B cell (primary cell): ENCODE measurements at regions not wholly inside any gene's neighbourhood (a gene's known extent, or its start where the extent isn't known, plus 50 kb on each side); places are given as distances from the start of the nearest gene placed in this dataset.

Experiments used
- ATAC-seq: fragments of 200-7000 bp; cut with Tn5 transposase; one replicate; pipeline ENCODE4 v1.10.0; 2021; ENCODE audit warnings: low read depth, mild to moderate bottlenecking, moderate number of reproducible peaks, moderate library complexity
- CTCF ChIA-PET: fragments of 350-600 bp; sonication (Branson Sonifier 250); formaldehyde crosslinking; loops from one replicate; lab custom pipeline; 2021; ENCODE audit warnings: antibody characterized with exemption, inconsistent platforms; lab: Charles Lee
- POLR2A ChIA-PET: fragments of 350-600 bp; sonication (Branson Sonifier 250); formaldehyde crosslinking; loops from one replicate; lab custom pipeline; 2021; ENCODE audit warnings: antibody characterized with exemption; lab: Charles Lee
- DNase-seq: peaks from one replicate; pipeline ENCODE4 v3.0.0; 2013
- H2AFZ ChIP-seq: 2 replicates; pipeline ENCODE4 v1.6.1; 2012; ENCODE audit warnings: mild to moderate bottlenecking, low read depth, low read length; ENCODE audit not compliant: insufficient read depth, poor library complexity, severe bottlenecking
- H3K27ac ChIP-seq, 2 donors: 1 replicate in 1 of 2; 2 replicates in 1 of 2; pipeline ENCODE4 v1.5.1; 2012 to 2013; ENCODE audit warnings: low read length in 2 of 2, mild to moderate bottlenecking in 2 of 2, moderate library complexity in 1 of 2
- H3K27me3 ChIP-seq, 4 experiments: fragments of 200-600 bp in 1 of 4; sonication (generic) in 1 of 4; replicated peaks in 1 of 4; 1 replicate in 2 of 4; 2 replicates in 2 of 4; pipeline versions ENCODE4 v1.6.1 to v1.7.0; 2013 to 2016; ENCODE audit warnings: low read length in 3 of 4, mild to moderate bottlenecking in 2 of 4, mixed read lengths in 1 of 4, moderate library complexity in 1 of 4; ENCODE audit not compliant: insufficient read depth in 4 of 4, control insufficient read depth in 3 of 4; ENCODE audit errors: control extremely low read depth in 1 of 4
- H3K36me3 ChIP-seq, 2 experiments: replicated peaks in 1 of 2; 1 replicate in 1 of 2; 2 replicates in 1 of 2; pipeline versions ENCODE4 v1.6.1 to v1.7.1; 2013; ENCODE audit warnings: low read length in 1 of 2; ENCODE audit not compliant: insufficient read depth in 2 of 2, control insufficient read depth in 1 of 2; ENCODE audit errors: control extremely low read depth in 1 of 2, extremely low read depth in 1 of 2
- H3K4me1 ChIP-seq, 2 donors: fragments of 200-600 bp in 1 of 2; sonication (generic) in 1 of 2; 1 replicate in 1 of 2; 2 replicates in 1 of 2; pipeline versions ENCODE4 v1.5.1 to v1.6.1; 2013 to 2017; ENCODE audit warnings: low read length in 2 of 2; ENCODE audit not compliant: control insufficient read depth in 2 of 2, insufficient read depth in 2 of 2
- H3K4me2 ChIP-seq: replicated peaks from 2 replicates; pipeline ENCODE3; 2012; ENCODE audit warnings: mild to moderate bottlenecking, low read depth, low read length; ENCODE audit not compliant: poor library complexity, severe bottlenecking
- H3K4me3 ChIP-seq, 5 experiments: fragments of 200-600 bp in 1 of 5; sonication (generic) in 1 of 5; 1 replicate in 3 of 5; 2 replicates in 2 of 5; pipeline versions ENCODE4 v1.5.1 to v1.7.0; 2011 to 2016; ENCODE audit warnings: low read length in 4 of 5, mild to moderate bottlenecking in 4 of 5, low read depth in 2 of 5, control low read depth in 1 of 5, moderate library complexity in 1 of 5; ENCODE audit not compliant: insufficient read depth in 1 of 5; ENCODE audit errors: control extremely low read depth in 1 of 5, extremely low read depth in 1 of 5
- H3K79me2 ChIP-seq: fragments of 200-600 bp; sonication (generic); one replicate; pipeline ENCODE4 v1.6.0; 2016; ENCODE audit warnings: low read length; ENCODE audit not compliant: control insufficient read depth, insufficient read depth
- H3K9ac ChIP-seq: fragments of 200-600 bp; sonication (generic); 2 replicates; pipeline ENCODE4 v1.6.1; 2017; ENCODE audit warnings: mild to moderate bottlenecking, low read length, moderate library complexity
- H3K9me3 ChIP-seq, 3 donors: one replicate each; pipeline versions ENCODE4 v1.6.1 to v1.7.1; 2013; ENCODE audit warnings: low read length in 2 of 3; ENCODE audit not compliant: control insufficient read depth in 2 of 3, insufficient read depth in 1 of 3; ENCODE audit errors: control extremely low read depth in 1 of 3
- H4K20me1 ChIP-seq: 2 replicates; pipeline ENCODE4 v1.6.0; 2012; ENCODE audit warnings: mild to moderate bottlenecking, low read length; ENCODE audit not compliant: insufficient read depth, control insufficient read depth, poor library complexity, severe bottlenecking
- H3K27ac Mint-ChIP-seq: one replicate; pipeline ENCODE4 v1.8.0; 2021; ENCODE audit warnings: mixed read lengths
- H3K27me3 Mint-ChIP-seq: one replicate; pipeline ENCODE4 v1.8.0; 2021; ENCODE audit warnings: mixed read lengths
- H3K4me1 Mint-ChIP-seq: one replicate; pipeline ENCODE4 v1.8.0; 2021; ENCODE audit warnings: mixed read lengths
- H3K4me3 Mint-ChIP-seq: one replicate; pipeline ENCODE4 v1.8.0; 2021; ENCODE audit warnings: mixed read lengths
- H3K9me3 Mint-ChIP-seq: one replicate; pipeline ENCODE4 v1.8.0; 2022; ENCODE audit warnings: mixed read lengths; ENCODE audit not compliant: insufficient read depth
- EZH2 ChIP-seq: IDR thresholded peaks from 2 replicates; pipeline ENCODE4 v1.6.1; 2012; ENCODE audit warnings: borderline replicate concordance, low read depth, mild to moderate bottlenecking, moderate library complexity, low read length; ENCODE audit not compliant: insufficient read depth, poor library complexity, severe bottlenecking
- WGBS: methylation state at CpG from one replicate; pipeline ENCODE4 v1.1.5; 2013; ENCODE audit warnings: missing lambda C conversion rate; ENCODE audit not compliant: insufficient coverage; 5-methylcytosine and 5-hydroxymethylcytosine counted together
- intact Hi-C: fragments of 100-400 bp; cut with micrococcal nuclease; formaldehyde crosslinking; loops from one replicate; pipeline ENCODE4 v1.10.0; 2022
- TF ChIP-seq, protein P1 (sequence below): fragments of 200-600 bp; IDR thresholded peaks from one replicate; pipeline ENCODE4 v1.8.0; 2022; ENCODE audit warnings: antibody characterized with exemption, mild to moderate bottlenecking

DNA sequence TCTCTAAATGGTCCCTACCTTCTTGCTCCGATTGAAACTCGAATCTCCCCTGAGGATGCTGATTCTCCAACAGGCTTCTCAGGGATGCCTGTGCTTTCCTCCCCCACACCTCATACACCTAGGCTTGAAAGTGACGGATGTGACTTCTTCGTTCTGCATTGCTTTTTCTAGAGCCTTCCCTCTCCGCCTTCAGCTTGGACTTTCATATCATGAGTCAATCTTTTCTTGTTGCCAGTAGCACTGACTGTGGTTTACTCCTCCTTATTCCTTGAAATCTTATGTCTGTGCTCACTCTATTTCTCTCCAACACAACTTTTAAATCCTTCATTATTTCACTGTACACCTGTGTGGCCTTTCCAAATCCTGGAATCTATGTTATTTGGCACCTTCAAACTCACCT, 451.4 kb downstream of the TMX3 start:
- no peaks in the 10 kb centered on the region for H3K4me1 Mint-ChIP-seq

DNA sequence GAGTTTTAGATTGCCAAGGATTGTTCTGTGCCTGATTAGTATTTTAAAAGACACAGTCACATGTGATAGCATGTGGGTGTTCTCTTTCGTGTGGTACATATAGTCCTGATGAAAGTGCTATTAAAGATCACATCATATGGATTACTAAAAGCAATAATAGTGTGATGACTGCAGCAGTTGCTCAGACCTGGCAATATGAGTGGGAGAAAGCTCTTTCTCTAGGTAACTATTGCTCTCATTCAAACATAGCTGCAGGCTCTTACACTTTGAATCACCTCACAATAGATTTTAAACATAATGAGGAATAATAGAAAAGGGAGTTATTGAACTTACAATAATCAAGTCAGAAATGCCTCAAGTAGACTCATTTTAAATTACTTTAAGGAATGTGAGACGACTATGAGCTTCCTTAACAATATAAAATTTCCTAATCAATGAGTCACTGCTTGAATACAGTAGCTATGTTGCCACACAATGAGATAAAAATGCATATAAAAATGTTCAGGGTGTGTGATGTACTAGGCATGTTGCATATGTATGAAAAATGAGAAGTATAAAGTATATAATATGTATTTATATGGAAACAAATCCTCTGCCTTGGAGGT, 452.1 kb downstream of the TMX3 start:
- H3K9me3 Mint-ChIP-seq, result no peaks in the 10 kb centered on the region
- CTCF ChIA-PET, result no interaction called here

More for the DNA sequence above, 451.4 kb downstream of the TMX3 start:
- Histone ChIP-seq H3K4me2 (no peak overlapping the region), H3K4me3 (no peak overlapping the region), H3K27me3 (no peaks in the 10 kb centered on the region), H3K9me3 (no peaks in the 10 kb centered on the region), H3K4me1 (no peaks in the 10 kb centered on the region), H4K20me1 (no peaks in the 10 kb centered on the region), H2AFZ (no peak overlapping the region), H3K36me3 (no peaks in the 10 kb centered on the region), H3K27ac (no peak overlapping the region), H3K79me2 (no peaks in the 10 kb centered on the region), H3K9ac (no peak overlapping the region)
- intact Hi-C loops, result no loop called here
- Mint-ChIP-seq H3K27me3 (no peaks in the 10 kb centered on the region), H3K4me3 (no peak overlapping the region), H3K27ac (no peak overlapping the region), H3K9me3 (no peaks in the 10 kb centered on the region)
- ChIA-PET POLR2A (no interaction called here), CTCF (no interaction called here)
- no peak for DNase-seq
- no peak for TF ChIP-seq EZH2
- TF ChIP-seq, protein P1, sequence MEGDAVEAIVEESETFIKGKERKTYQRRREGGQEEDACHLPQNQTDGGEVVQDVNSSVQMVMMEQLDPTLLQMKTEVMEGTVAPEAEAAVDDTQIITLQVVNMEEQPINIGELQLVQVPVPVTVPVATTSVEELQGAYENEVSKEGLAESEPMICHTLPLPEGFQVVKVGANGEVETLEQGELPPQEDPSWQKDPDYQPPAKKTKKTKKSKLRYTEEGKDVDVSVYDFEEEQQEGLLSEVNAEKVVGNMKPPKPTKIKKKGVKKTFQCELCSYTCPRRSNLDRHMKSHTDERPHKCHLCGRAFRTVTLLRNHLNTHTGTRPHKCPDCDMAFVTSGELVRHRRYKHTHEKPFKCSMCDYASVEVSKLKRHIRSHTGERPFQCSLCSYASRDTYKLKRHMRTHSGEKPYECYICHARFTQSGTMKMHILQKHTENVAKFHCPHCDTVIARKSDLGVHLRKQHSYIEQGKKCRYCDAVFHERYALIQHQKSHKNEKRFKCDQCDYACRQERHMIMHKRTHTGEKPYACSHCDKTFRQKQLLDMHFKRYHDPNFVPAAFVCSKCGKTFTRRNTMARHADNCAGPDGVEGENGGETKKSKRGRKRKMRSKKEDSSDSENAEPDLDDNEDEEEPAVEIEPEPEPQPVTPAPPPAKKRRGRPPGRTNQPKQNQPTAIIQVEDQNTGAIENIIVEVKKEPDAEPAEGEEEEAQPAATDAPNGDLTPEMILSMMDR, result no peak
- 92% methylated on average over 3 of the region's 5 CpGs for WGBS
- ATAC-seq, result no peak

More for the DNA sequence above, 452.1 kb downstream of the TMX3 start:
- no peak overlapping the region for H3K9ac ChIP-seq
- H2AFZ ChIP-seq, result no peak overlapping the region
- DNase-seq (no peak), ATAC-seq (no peak)
- no peaks in the 10 kb centered on the region for H3K36me3 ChIP-seq
- WGBS, result no CpG with 5 or more reads among the region's 2 CpGs
- Mint-ChIP-seq H3K4me1 (no peaks in the 10 kb centered on the region), H3K4me3 (no peak overlapping the region), H3K27me3 (no peaks in the 10 kb centered on the region), H3K27ac (no peak overlapping the region)
- H3K9me3 ChIP-seq, result no peaks in the 10 kb centered on the region
- H3K4me2 ChIP-seq, result no peak overlapping the region
- no peak overlapping the region for H3K27ac ChIP-seq
- TF ChIP-seq EZH2, result no peak
- TF ChIP-seq, protein P1, result no peak
- no peaks in the 10 kb centered on the region for H3K27me3 ChIP-seq
- intact Hi-C loops, result no loop called here
- H3K79me2 ChIP-seq, result no peaks in the 10 kb centered on the region
- POLR2A ChIA-PET, result no interaction called here
- no peaks in the 10 kb centered on the region for H4K20me1 ChIP-seq
- no peaks in the 10 kb centered on the region for H3K4me1 ChIP-seq
- no peak overlapping the region for H3K4me3 ChIP-seq
